Suppressor macrophage treated with lipopolysaccharide for 4 hours (primary cell): ENCODE measurements at regions not wholly inside any gene's neighbourhood (a gene's known extent, or its start where the extent isn't known, plus 50 kb on each side); places are given as distances from the start of the nearest gene placed in this dataset.
"Not testable (repeated sequence)": the region's sequence is repeated elsewhere in the genome, so short reads cannot be mapped to it uniquely, and the experiment has no call there.

Experiments
- DNase-seq: peaks from one replicate; pipeline ENCODE4 v3.0.0-alpha.2; 2020

DNA sequence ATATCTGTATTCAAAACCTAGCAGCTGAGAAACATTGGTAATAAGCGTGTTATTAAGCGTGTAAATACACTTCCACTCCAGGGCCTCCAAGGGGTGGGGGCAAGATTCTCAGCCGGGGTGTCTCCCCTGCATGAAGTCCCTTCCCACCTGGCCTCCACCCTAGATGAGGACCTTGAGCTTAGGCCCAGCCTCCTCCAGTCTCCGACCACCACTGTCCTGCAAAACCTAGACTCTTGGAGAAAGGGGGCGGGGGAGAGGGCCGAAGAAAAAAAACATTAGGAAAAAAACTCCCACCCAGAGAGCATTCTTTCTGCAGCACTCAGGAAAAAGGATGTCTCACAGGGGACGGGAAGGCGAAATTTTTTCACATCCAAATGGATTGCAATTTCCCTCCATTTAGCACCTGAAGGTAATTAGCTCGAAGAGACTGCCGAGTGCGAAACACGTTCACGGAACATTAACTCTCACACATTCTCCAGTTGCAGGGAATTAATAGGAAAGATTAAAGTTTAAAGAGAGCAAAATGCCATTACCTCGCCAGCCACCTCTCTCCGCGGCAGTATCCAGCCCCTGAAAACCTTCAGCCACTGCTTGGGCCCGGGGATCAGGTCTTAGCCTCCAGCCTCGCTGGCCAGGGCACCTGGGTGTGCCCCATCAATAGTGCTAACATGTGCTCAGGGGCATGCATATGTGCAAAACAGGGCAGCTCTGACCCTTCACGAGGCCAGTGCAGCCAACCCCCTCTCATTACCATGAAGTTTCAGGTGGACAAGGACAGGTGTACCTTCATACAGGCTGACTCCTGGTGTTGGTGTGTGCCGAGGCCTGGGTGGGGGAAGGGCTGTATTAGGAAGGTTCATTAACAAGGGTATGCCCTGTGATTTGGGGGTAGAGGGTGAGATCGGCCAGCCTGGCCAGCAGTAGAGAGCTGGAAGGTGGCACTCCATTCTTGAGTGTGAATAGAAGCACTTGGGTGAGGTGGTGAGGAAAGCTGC lies 77.2 kb downstream of the HIF1AN start:
- DNase-seq = no peak

DNA sequence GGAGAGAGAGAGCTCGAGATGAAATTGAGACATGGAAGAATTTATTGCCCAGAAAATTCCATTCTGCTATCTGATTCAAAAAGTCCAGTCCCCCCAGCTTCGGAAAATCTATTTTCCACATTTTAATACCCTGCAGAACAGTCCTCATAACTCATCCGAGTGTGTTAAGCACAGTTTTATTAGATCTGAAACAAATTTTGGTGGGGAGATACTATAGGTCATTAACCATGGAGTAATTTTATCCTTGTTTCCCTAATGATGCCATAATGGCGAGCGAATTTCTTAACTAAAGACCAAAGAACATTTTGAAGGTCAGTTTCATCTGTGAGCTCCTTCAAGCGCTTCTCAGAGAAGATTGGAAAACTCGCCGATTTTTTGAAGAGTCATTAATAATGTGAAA lies 78.1 kb downstream of the HIF1AN start:
- DNase-seq = no peak

DNA sequence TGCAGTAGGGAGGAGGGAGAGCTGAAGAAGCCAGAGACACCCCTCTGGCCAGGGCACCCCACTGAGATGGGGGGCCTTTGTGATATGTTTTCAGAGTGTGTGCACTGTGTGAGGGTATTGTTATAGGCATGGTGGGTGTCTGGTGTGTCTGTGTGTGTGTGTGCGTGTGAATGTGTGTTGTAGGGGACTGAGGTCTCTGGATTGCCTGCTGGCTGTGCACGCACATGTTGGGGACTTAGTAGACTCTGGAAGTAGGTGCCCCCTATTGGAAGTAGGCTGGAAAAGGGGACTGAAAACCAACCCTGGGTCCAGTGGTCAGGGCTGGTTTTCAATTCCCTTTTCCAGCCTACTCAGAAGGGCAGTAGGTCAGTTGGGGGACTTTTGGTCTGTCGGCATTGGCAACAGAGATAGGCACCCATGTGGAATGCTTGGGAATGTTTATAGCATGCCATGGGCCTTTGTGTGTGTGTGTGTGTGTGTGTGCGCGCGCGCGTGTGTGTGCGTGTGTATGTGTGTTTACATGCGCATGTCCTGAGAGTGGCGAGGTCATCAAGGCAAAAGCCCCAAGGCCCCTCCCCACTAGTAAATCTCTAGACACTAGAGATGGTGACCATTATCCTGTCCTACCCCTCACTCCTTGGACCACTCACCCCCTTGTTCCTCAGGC lies 78.8 kb downstream of the HIF1AN start:
- DNase-seq = no peak

DNA sequence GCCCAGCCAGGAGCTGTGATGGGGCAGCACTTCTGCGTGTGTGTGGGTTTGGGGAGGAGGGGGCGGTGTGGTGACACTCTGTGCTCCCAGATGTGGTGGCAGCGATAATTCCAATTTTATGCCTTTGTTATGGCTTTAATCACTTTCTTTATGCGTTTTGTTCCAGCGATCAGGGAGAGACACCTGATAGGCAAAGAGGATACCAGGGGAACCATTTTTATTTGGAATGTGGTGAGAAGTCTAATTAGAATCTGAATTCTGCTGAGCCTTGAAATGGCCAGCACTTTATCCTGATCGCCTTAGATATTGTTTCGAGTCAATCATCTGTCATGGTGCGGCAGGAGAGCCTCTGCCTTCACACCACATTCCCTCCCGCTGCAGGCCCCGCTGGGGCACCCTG lies 79.5 kb downstream of the HIF1AN start:
- DNase-seq = no peak

DNA sequence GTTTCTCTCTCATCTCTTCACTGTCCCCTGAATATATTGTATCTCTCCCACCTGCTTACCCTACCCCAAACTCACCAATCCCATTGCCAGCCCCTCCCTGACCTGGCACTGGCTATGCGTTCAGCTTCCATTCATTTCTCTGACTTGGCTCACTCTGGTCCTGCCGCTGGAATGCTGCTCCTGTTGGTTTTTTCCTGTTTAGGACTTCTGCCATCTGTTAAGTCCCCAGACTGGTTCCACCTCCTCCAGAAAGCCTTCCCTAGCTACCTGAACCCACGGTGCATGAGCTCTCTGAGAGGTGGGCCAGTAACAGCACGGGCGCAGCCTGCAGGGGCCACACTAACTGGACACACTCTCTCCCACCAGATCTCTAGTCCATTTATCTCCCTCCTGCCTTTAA lies 80.2 kb downstream of the HIF1AN start:
- no peak for DNase-seq

DNA sequence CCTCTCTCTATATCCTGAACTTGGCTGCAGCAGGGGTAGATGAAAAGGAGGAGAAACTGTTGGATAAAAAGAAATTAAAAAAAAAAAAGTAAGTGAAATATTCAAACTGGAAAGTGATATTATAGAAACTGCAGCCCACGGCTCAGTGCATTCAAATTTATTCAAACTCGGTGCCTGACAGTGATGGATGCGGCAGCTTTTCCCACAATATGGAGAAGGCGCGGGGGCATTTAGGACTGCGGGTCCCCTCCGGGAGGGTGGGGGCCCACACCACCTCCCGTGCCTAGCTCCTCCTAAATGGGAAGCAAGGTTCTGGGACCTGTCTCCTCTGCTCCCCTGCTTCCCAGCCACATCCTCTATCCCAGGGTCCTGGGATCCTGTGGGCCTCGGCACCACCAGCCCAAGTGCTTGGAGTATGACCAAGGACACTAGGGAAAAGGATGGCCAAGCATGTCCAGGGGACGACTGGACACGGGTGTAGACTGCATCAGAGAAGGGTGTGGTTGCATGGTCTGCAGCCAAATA lies 82.4 kb downstream of the HIF1AN start:
- no peak for DNase-seq

DNA sequence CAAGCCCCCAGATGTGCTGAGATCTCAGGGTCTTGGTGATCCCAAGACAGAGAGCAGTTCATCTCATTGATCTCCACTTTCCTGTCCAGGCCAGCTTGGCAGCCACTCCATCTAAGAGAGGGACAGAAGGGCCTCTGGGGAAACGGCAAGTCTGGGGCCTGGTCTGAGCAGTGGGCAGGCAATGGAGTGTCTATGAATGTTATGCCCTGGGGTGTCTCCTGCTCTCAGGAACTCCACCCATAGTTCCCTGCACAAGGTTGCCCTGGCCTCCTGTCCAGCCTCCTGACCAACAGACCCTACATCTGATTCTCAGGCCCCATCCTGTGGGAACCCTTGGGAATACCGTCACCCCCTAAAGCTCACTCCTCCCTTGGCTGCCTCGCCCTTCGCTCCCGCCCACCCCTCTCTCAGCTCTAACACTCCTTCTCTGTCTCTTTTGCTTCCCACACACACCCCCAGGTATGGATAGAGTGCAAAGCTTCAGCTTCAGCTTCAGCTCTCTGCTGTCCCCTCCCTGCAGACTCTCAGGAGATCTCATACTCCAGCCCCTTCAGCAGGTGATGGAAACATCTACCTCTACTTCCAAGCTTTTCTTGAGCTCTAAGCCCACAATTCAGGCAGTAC lies 83.0 kb downstream of the HIF1AN start:
- no peak for DNase-seq

DNA sequence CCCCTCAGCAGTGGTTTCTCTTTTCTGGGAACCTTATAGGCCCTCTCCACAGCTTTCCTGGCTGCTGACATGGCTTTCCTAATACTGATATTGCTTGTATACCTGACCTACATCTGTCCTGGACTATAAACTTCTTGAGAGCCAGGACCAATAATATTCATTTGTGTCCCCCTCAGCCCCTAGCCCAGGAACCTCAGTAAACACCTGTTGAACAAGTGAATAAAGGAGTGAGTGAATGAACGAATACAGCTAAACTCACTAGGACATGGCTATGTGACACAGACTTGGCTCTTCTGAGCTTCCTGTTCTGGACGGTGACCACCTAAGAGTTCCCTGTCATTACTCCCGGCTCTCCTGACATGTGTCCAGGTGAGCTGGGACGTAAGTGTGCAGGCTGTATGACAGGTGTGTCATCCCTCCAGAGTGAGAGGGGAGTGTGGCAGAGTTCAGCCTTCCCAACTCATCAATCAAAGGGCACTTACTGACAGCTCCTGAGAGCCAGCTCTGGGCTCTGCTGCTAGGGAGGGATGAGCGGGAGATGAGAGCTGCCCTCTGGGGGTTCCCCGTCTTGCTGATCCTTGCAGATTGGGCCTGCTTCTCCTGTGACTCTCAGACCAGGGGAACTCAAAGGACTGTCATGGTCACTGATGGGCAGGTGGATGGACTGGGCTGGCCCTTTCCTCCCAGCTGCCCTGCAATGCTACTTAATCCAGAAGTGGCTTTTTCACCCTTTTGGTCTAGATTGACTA lies 84.5 kb downstream of the HIF1AN start:
- DNase-seq = no peak

DNA sequence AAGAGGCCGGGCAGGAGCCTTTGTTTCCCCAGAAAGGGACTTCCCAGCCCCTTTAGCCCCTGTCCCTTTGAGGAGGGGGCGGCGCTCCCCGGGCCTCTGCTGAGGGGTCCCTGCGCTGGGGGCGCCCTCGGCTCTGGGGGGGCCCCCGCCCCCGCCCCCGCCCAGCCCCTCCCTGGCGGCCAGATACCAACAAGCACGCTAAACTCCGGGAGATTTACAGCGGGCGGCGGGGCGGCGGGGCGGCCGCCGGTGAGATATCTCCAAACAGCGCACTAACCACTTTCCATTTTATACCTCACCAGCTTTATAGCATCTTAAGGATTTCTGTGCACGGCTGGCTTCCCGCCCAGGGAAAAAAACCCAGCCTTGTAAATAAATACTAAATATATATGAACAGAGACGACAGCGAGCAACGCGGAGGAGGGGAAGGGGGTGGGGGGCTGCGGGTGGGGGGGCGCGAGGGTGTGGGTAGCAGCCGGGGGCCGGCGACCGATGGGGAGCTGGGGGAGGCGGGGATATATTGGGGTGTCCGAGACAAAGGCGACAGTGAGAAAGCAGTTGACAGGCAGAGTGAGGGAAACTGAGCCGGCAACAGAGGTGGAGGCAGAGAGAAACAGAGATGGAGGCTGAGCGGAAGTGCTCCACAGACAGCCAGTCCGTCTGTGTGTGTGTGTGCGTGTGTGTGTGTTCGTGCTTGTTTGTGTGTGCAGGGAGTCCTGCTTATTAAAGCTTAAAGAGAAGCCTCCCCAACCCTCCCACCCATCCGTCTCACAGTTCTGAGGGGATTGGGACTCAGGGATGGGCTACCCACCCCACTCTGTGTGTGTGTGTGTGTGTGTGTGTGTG lies 85.8 kb downstream of the HIF1AN start:
- DNase-seq = no peak

DNA sequence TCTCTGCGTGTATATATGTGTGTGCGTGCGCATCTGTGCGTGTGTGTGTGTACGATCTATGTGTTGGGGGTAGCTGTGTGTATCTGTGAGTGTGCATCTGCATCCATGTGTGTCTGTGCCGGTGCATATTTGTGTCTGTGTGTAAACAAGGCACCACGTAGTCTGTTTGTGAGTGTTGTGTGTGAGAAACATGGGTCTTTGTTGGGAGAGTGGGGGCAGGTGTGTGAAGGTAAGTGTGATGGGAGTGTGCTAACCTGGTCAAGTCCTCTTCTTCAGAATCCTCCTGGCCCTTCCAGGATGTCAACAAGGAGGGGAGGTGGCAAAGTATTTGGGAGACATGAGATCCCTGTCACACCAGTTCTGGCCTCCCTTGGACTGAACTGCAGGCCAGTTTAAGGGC lies 87.2 kb downstream of the HIF1AN start:
- DNase-seq = no peak

DNA sequence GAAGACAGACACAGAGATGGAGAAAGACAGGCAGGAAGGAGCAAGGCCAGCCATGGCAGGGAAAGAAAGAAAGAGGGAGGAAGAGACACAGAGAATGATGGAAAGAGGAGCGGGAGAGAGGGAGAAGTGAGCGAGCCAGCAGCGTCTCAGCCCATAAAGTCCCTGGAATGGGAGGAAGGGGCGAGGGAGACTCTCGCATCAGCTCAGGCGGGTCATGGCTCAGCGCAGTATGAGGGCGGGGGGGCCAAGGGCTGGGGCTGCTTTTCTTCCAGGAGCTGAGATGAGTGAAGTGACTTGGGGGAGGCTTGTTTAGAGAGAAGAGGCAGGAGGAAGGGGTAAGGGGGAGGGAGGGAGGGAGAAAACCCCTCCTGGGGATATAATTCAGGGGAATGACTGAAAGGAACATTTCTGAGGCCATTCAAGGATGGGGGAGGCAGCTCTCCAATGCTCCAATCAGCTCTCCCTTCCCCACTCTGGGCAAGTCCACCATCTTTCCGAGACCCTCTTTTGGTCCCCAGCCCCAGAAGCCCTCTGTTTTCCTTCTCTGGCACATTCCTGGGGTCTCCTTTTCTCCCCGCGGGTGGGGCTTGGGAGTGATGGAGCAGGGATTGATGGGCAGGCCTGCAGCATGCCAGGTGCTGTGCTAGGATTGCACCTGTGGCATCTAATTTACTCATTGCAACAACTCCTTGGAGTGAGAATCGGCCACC lies 87.9 kb downstream of the HIF1AN start:
- no peak for DNase-seq

DNA sequence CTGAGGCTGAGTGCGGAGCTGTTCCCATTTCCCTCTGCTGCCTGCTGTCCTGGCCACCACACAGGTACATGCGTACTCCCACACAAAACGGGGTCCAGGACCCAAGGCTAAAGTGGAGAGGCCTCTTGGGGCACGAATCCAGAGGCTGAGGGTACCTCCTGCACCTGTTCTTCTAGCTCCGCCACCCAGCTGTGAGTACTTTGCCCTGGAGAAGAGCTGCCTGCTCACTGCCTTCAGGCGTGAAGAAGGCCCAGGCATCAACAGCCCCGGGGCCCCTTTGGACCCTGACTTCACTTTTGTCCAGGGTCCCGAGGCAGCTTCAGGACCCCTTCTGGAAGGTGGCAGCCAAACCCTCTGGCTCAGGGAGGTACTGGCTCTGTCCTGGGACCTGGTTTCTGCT lies 88.6 kb downstream of the HIF1AN start:
- no peak for DNase-seq

DNA sequence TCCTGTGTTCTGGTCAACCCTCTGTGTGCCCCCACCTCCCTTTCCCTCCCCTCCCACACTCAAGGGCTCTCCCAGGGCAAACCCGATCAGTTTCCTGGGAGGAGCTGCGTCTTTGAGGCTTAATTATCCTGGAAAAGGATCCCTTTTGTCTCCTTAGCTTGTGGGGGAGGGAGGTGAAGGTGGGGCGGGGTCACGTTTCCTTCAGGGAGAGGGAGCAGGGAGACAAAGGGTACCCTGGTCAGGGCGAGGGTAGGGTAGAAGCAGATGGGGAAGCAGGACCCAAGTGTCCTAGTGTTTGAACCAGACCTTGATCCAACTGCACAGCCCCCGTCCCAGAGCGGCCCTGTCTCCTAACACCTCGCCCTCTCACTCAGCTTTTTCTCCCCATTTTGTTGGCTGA lies 90.1 kb downstream of the HIF1AN start:
- no peak for DNase-seq

DNA sequence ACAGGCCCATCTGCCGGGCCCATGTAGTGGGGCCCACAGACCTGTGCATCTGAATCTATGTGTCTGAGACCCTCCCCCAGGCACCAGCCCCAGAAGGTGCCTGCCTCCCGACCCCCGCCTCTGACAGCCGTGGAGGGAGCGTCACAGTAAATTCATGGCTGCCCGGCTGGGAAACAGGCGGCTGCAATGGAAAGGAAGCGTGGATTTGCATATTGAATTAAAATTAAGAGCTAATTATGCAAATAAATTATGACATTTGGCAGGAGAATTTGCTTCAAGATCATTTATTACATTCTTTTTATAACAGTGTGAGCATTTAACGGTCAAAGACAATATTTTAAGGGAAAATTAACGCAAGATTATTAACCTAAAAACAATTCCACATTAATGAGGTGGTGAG lies 92.3 kb downstream of the HIF1AN start:
- no peak for DNase-seq

DNA sequence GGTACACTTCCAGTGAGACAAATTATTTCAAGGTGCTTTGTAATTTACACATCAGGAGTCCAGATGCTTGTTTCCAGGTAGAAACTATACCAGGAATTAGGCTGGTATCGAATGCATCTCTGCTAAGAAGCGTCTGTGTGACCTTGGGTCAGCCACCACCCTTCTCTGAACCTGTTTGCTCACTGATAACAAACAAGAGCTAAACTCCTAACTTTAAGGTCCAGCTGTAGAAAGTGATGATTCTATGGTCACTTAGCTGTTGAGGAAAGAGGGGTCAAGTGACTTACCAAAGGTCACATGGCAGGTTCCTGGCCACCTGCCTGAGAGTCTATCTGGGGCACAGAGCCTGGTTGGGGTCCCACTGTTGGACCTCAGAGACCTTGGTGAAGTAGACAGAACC lies 95.4 kb downstream of the HIF1AN start:
- no peak for DNase-seq

DNA sequence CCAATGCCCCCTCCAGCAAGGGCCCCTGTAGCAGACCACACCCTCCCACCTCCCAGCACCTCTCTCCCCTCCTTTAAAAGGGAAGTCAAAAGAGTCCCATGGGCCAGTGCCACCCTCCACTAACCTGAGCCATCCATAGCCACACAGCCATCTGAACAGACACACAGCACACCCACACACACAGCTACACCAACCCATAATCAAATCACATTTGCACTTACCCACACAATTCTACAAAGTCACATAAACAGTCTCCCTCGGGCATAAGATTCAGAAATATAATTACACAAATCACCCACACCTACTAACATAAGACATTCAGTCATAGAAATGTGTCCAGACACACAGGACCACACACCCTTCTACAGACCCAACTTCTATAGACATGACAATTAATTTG lies 96.3 kb downstream of the HIF1AN start:
- DNase-seq = no peak

DNA sequence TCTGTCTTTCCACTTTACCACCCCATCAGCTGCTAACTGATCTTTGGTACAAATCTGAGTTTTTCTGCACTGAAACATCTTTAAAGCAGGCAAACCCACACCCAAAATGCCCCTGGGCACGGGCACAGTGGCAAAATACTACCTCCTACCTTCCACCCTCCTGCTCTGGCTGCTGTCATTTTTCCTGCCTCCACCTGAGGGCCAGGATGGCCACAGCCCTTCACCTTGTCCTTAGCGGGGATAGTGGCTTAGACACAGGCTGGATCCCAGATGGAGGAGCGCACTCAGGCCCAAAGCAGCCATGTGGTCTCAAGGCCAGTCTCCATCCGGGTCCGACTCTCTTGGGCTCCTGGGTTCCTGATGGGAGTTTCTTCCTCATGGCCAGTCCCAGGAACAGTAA lies 98.3 kb downstream of the HIF1AN start:
- DNase-seq = no peak

DNA sequence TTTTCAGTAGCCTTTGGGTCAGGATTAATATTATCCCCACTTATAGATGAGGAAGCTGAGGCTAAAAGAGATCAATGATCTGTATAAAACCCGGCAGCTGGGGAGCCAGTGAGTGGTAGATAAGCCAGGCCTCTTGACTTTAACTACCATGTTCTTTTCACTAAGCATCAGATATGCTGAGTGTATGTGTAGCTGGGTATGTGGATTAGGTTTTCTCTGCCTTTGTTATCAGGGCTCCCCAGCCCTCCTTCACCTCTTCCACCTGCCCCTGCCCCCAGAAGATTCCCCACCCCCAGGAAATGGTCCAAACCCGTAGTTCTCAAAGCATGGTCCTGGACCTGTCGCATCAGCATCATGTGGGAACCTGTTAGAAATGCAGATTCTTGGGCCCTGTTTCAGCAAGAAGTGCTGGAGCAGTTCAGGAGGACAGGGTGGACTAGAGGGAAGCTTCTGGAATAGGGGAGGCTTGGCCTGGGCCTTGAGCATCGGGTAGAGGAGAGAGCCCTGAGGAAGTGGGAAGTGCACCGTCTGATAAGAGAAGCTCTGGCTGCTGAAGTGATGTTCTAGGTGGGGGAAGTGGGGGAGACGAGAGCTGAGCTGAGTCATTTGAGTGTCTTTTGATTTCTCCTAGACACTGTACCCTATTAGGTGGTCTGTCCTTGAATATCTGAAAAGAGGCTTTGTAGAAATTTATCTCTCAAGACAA lies 101.3 kb downstream of the HIF1AN start:
- no peak for DNase-seq

DNA sequence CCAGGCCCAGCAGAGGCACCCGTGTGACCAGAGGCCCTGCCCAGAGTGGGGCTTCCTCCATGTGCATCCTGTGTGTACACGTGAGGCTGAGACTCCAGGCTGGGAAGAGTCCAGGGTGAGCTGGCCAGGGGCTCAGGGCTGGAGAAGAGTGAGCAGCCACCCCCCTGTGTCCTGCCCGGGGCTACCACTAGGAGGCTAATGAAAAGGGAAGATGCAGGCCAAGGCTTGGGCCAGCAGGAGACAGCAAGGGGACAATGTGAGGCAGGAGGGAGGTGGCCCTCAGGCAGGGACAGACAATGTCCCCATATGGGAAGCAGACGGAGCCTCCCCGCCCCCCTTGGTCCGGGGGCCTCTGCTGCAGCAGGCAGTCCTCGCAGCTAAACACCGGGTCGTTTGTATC lies 102.0 kb downstream of the HIF1AN start:
- peak; percentile 22 for DNase-seq

DNA sequence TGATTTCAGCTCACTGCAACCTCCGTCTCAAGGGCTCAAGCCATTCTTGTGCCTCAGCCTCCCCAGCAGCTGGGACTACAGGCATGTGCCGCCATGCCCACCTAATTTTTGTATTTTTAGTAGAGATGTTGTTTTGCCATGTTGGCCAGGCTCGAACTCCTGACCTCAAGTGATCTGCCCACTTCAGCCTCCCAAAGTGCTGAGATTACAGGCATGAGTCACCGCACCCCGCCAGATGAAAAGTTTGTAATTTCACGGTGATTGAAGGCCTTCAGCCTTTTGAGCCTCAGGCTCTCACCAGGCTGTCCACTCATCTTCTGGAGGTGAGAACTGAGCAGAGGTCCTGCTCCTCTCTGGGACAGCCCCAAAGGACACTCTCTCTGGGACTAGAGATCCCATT lies 103.2 kb downstream of the HIF1AN start:
- DNase-seq = not testable (repeated sequence)
